GM12878 (cell line): ENCODE measurements at regions not wholly inside any gene's neighbourhood (a gene's known extent, or its start where the extent isn't known, plus 50 kb on each side); places are given as distances from the start of the nearest gene placed in this dataset.

Experiments
- BACH1 ChIP-seq: fragments of 450-650 bp; IDR thresholded peaks from 2 replicates; pipeline ENCODE4 v1.6.1; 2017; ENCODE audit warnings: mild to moderate bottlenecking, borderline replicate concordance
- BRCA1 ChIP-seq: IDR thresholded peaks from 2 replicates; pipeline ENCODE4 v1.6.1; 2011; ENCODE audit warnings: low read depth, low read length, improper control_type of control experiment
- CHD2 ChIP-seq: IDR thresholded peaks from 2 replicates; pipeline ENCODE4 v1.6.1; 2011; ENCODE audit warnings: low read depth, low read length, improper control_type of control experiment, borderline replicate concordance
- CTCF ChIP-seq, 3 experiments: IDR thresholded peaks in 2 of 3; conservative IDR thresholded peaks in 1 of 3; 2 replicates each; pipeline ENCODE4 v1.5.1; 2011; ENCODE audit warnings: low read depth in 3 of 3, low read length in 3 of 3, mild to moderate bottlenecking in 3 of 3, control low read depth in 2 of 3, moderate library complexity in 2 of 3, inconsistent platforms in 1 of 3, mixed read lengths in 1 of 3; ENCODE audit not compliant: control insufficient read depth in 2 of 3, insufficient read depth in 1 of 3; ENCODE audit errors: extremely low read depth in 1 of 3
- EZH2 ChIP-seq: IDR thresholded peaks from 2 replicates; pipeline ENCODE4 v1.6.1; 2012; ENCODE audit warnings: low read depth, mild to moderate bottlenecking, control low read depth, inconsistent platforms, low read length, borderline replicate concordance; ENCODE audit not compliant: control insufficient read depth
- JUND ChIP-seq: IDR thresholded peaks from 2 replicates; pipeline ENCODE4 v1.6.1; 2012; ENCODE audit warnings: low read depth, mild to moderate bottlenecking, low read length, improper control_type of control experiment, moderate library complexity
- POLR2A ChIP-seq: IDR thresholded peaks from 2 replicates; pipeline ENCODE4 v1.6.1; 2011; ENCODE audit warnings: low read depth, mild to moderate bottlenecking, low read length
- RAD21 ChIP-seq: IDR thresholded peaks from 2 replicates; pipeline ENCODE4 v1.6.1; 2011; ENCODE audit warnings: mild to moderate bottlenecking, low read depth, low read length, moderate library complexity; ENCODE audit not compliant: insufficient read depth
- RELA ChIP-seq: fragments of 450-650 bp; IDR thresholded peaks from 2 replicates; pipeline ENCODE4 v1.8.0; 2014; ENCODE audit warnings: borderline replicate concordance; ENCODE audit not compliant: partially characterized antibody
- TCF7 ChIP-seq: IDR thresholded peaks from 2 replicates; pipeline ENCODE4 v1.6.1; 2014; ENCODE audit warnings: antibody characterized with exemption, borderline replicate concordance

GRCh38 chr6:78476561-78476960 is 390.8 kb upstream of the IRAK1BP1 start:
- TF ChIP-seq POLR2A (no peak), EZH2 (no peak), CTCF (IDR thresholded peaks at IDR 0.05 in 2 of 3, conservative IDR thresholded peaks at IDR 0.05 in 1 of 3; ENCODE audit: control insufficient read depth in 2 of 3, extremely low read depth in 1 of 3, insufficient read depth in 1 of 3, low read depth in 3 of 3, low read length in 3 of 3) (no peak), BACH1 (no peak), RAD21 (no peak), BRCA1 (no peak), JUND (no peak), RELA (no peak), TCF7 (no peak), CHD2 (no peak)
